ENCODE measurements at regions not wholly inside any gene's neighbourhood (a gene's known extent, or its start where the extent isn't known, plus 50 kb on each side); places are given as distances from the start of the nearest gene placed in this dataset.

- no peak for TF ChIP-seq EZH2phosphoT487 (IDR thresholded peaks at IDR 0.05; ENCODE audit: borderline replicate concordance)
- TF ChIP-seq CTCF (conservative IDR thresholded peaks at IDR 0.05; ENCODE audit: low read length) = no peak
These were observed 232.0 kb upstream of the CEP162 start for GRCh38 chr6:84459401-84459800.
